GM23338 (cell line): ENCODE measurements at regions not wholly inside any gene's neighbourhood (a gene's known extent, or its start where the extent isn't known, plus 50 kb on each side); places are given as distances from the start of the nearest gene placed in this dataset.

Experiments used
- ETS1 ChIP-seq: IDR thresholded peaks from 2 replicates; pipeline ENCODE4 v1.6.1; 2016; ENCODE audit warnings: antibody characterized with exemption
- EZH2phosphoT487 ChIP-seq: fragments of 200-600 bp; sonication (generic); IDR thresholded peaks from one replicate; pipeline ENCODE4 v1.8.1; 2018; ENCODE audit warnings: antibody characterized with exemption; ENCODE audit not compliant: unreplicated experiment
- NANOG ChIP-seq: IDR thresholded peaks from 2 replicates; pipeline ENCODE4 v1.6.1; 2016; ENCODE audit warnings: antibody characterized with exemption, borderline replicate concordance
- POLR2AphosphoS5 ChIP-seq: IDR thresholded peaks from 2 replicates; pipeline ENCODE4 v1.6.1; 2016; ENCODE audit warnings: antibody characterized with exemption, low read depth
- REST ChIP-seq: IDR thresholded peaks from one replicate; pipeline ENCODE4 v1.6.1; 2018; ENCODE audit warnings: antibody characterized with exemption; ENCODE audit not compliant: unreplicated experiment
- TF ChIP-seq, protein P1 (sequence below), 2 experiments: fragments of 200-600 bp in 1 of 2; sonication (generic) in 1 of 2; conservative IDR thresholded peaks; 2 replicates each; pipeline versions ENCODE4 v1.5.1 to v1.6.1; 2016 to 2017; ENCODE audit warnings: antibody characterized with exemption in 2 of 2, low read depth in 2 of 2, mild to moderate bottlenecking in 2 of 2, moderate library complexity in 1 of 2

DNA sequence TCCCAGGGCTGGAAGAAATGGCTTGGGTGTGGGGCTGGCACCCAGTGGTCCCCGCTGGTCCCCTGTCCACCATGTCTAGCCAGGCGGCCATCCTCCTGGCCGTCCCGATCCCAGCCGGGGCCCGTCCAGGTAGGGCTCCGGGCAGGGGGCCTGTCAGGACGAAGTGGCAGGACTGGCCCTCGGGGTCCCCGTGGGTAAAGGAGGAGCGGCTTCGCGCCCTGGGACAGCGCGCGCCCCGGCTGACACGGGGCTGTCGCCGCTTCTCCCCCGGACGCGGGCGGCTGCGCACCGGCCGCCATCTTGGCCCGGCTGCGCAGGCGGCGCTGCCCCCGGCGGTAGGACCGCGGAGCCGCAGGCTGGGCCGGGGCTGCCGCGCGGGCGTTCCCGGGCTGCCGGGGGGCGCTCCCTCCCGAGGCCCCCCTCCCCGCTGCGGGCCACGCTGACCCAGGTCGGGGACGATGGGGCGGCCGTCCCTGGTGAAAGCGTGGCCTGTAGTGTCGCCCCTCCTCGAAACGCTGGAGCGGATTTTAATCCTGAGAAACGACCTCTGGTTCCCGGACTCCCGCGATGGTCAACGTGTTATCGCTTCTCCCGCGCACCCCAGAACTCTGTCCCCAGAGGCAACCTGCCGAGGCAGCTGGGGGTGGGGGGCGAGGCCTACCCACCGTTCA, 60.4 kb upstream of the BCOR start:
- TF ChIP-seq, protein P1, sequence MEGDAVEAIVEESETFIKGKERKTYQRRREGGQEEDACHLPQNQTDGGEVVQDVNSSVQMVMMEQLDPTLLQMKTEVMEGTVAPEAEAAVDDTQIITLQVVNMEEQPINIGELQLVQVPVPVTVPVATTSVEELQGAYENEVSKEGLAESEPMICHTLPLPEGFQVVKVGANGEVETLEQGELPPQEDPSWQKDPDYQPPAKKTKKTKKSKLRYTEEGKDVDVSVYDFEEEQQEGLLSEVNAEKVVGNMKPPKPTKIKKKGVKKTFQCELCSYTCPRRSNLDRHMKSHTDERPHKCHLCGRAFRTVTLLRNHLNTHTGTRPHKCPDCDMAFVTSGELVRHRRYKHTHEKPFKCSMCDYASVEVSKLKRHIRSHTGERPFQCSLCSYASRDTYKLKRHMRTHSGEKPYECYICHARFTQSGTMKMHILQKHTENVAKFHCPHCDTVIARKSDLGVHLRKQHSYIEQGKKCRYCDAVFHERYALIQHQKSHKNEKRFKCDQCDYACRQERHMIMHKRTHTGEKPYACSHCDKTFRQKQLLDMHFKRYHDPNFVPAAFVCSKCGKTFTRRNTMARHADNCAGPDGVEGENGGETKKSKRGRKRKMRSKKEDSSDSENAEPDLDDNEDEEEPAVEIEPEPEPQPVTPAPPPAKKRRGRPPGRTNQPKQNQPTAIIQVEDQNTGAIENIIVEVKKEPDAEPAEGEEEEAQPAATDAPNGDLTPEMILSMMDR (conservative IDR thresholded peaks at IDR 0.05; ENCODE audit: low read depth in 2 of 2): peak in 1 of 2 experiments; percentile 22; a peak in 1 of 4 replicates
- TF ChIP-seq ETS1 (no peak), REST (no peak), POLR2AphosphoS5 (peak; percentile 11; the same call in 1 of the 2 replicates), EZH2phosphoT487 (no peak), NANOG (no peak)
